ENCODE measurements at regions not wholly inside any gene's neighbourhood (a gene's known extent, or its start where the extent isn't known, plus 50 kb on each side); places are given as distances from the start of the nearest gene placed in this dataset.

DNA sequence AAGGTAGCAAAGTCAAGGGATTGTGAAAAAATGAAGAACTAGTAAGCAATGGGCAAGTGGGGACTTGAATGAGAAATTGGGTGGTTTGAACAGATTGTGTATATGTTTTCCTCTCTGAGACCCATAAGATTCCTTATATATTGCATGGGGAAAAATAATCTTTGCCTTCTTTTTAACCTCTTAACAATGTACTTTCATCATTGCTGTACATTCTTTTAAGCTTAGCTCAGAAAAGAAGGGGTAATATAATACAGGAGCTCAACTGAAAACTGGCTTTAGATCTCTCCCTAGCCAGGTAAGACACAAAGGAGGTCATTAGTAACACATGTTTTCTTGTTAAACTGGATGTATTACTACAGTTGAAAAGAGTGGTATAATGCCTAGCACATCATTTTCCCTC, 287.2 kb downstream of the RNF144B start:
- DNase-seq = no peak

DNA sequence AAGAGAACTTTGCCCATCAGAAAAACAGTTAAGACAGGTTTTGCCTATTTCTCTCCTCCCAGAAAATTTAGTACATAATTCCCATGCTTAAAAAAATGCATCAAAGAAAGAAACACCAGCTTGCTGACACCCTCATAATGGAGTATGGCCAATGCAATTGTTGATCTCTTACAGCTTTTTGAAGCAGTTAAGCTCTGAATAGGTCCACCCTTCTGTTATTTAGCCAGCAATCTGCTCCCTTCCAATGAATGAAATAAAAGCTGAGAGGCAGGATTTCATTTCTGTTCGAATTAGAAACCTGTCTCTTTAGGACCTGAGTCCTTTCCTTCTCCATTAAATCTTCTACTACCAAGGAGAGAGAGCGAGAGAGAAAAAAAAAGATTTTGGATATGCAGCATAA, 288.7 kb downstream of the RNF144B start:
- DNase-seq = no peak

DNA sequence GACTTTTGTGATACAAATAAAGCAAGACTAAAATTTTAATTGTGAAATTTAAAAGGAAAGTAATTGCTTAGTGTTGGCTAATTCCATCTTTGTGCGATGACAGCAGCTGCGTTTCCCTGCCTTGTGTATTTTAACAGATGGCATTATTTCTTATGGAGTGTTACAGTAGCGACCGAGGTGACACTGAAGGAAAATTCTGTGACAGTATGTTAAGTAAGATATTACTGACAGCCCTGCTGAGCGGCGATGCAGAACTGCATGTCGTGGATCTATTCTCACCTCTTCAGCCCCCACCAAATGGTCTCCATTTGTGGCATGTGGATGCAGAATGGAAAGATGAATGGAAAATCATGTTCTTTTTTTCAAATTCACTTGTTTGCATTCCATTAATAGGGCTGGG, 289.4 kb downstream of the RNF144B start:
- no peak for DNase-seq

DNA sequence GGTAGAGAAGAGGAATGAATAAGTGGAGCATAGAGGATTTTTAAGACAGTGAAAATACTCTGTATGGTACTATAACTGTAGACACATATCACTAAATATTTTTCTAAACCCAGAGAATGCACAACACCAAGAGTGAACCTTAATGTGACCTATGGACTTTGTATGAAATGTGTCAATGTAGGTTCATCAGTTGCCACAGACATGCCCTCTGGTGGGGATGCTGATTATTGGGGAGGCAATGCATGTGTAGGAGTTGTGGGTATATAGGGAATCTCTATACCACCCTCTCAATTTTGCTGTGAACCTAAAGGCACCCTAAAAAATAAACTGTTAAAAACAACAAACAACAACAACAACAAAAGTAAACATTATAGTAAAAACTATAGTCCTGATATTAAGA, 293.7 kb downstream of the RNF144B start:
- DNase-seq = no peak

DNA sequence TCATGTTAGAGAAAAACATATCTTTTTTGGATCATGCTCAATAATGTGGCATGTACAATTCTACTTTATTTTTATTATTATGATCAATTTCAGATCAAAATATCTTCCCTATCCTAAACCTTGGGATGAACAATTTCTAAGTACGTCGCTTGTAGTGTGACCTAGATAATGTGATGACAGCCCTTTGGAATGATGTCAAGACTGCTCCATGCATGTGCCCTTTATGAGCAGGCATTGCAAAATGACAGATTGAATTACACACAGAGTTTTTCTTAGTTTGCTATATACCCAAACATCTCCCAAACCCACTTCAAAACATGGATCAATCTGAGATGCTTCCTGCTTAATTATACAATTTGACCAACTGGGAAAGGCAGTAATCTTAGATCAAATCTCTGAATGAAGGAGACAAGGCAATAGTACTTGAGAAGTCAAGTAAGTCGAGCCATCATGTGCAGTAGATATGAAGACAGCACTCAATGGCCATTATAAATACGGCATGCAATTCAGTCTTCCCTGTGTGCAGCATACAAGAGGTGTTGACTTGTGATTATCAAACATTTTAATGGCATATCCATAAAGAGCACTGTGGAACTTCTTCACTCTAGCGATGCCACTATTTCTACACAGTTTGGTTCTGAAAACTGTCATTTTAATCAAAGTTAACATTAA, 294.8 kb downstream of the RNF144B start:
- DNase-seq = no peak

DNA sequence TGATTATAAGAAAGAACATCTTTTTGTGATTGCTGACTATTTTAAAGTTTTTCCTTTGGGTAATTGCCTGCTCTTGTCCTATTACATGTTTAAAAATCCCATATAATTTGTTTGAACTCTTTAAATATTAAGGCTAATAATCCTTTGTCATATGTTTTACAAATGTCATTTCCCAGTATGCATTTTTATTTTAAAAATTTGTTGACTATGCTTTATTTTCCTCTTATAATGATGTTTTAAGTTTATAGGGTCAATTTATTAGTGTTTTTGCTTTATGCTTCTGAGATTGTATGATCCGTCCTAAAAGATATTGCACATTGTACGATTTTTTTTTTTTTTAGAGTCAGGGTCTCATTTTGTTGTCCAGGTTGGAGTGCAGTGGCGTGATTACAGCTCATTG, 297.2 kb downstream of the RNF144B start:
- no peak for DNase-seq

DNA sequence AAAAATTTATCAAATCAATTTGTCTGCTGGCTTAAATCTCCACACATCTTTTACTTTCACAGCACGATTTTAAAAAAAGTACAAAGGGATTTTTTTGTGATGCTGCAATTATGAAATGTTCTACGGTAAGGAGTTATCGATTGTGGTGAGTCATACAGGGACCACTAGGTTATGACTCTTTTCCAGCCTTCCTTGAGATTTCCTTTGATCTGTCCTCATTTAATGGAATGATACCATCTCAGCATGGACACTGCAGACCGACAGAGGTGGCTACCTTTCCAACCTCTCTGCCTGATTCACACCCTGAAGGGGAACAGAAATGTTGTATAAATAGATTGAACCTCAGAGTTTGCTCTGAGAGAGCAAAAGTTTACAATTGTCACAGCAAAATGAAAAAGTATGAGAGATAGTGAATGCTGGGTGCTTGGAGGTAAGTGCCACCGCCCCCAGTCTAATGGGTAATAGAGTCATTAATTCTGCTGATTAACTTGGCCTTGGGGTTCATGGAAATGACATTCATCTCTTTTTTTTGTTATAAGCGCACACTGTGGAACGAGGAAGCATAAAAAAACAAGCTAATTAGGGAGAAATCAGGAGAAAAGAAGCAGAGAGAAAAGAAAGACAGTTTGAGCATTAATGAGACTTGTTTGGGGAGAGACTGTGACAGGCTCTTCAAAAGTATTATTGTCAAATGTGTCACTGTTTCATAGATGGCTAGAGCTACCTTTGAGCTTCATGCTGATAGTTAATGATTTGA, 306.0 kb downstream of the RNF144B start:
- no peak for DNase-seq

DNA sequence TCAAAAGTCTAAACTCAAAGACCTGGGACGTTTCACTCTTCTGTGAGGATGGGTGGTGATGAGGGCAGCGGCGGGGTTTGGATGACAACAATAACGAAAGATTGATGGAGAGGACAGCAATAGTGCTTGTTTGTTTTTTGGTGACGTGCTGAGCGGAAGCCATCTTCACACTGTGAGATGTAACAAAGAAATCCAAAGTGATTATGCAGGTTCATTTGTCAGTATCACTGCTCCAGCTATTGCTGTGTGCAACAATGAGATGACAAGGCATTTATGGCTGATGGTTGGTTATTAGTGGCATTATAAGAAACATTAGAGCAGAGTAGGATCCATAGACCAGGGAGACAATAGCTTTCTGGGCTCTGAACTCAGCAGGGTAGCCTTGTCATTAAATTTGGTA, 306.7 kb downstream of the RNF144B start:
- no peak for DNase-seq

DNA sequence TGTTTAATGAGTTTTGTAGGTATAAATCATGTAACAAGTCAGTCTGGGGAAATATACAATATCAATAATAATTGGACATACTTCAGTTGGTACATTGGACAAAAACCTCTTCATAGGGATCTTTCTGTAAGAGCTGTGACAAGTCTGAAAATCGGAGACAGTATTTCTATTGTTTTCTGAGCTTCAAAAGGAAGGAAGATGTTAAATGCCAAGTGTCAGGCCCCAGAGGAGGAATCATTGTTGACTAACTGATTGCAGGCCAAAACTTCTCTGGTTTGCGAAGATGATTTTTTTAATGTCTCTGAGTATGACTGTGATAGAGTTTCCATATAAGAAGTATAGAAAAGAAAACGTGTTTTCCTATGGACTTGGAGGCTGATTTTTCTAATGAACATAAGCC, 316.4 kb downstream of the RNF144B start:
- no peak for DNase-seq

DNA sequence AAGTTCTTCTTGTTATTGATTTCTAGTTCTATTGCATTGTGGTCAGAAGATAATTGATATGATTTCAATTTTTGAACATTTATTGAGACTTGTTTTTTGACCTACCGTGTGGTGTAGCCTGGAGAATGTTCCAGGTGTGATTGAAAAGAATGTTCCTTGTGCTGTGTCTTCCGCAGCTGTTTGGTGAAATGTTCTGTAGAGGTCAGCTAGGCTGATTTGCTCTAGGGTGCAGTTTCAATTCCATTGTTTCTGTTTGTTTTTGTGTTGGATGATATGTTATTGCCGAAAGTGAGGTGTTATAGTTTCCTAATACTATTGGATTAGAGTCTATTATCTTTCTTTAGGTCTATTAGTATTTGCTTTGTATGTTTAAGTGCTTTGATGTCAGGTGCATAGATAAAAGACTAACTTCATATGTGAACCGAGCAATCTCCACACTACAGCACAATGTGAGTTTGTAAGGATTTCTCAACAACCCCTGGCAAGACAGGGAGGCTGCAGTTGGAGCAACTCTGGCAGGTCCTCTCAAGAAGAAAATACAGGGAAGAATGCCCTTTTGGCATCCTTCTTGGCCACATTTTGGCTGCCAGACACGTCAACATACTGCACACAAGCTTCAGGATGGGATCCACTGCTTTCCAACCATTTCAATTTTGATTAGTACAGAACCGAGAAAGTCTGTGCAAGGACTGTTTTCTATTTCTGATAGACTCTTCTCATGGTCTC, 320.7 kb downstream of the RNF144B start:
- no peak for DNase-seq

DNA sequence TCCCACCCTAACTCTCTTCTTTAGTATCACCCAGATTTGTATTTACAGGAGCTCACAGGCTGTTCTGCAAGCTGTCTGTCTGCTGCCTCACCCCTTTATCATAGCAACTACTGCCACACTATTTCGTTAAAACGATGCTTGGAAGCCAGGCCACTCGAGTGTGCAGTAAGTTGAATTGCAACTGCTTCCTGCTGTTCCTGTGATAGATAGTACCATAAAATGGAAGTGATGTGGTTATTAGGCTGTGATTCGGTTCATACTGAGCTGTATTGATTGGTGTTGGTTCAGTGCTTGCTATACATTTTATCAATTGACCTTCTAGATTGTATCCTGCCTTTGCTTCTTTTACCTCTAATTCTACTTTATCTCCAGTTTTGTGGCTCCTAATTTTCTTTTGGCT, 325.4 kb downstream of the RNF144B start:
- DNase-seq = no peak

DNA sequence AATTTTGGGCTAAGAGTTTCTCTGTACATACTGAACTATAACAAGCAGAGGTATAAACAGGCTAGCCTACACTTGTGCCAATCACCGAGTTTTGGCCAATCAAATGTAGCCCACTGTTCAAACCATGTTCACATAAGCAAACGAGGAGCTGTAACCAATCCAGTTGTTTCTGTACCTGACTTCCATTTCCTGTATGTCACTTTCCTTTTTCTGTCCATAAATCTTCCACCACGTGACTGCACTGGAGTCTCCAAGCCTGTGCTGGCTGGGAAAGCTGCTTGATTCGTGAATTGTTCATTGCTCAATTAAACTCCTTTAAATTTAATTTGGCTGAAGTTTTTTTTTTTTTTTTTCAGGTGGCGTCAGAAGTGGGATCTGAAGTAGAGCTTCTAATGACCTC, 332.9 kb downstream of the RNF144B start:
- no peak for DNase-seq

DNA sequence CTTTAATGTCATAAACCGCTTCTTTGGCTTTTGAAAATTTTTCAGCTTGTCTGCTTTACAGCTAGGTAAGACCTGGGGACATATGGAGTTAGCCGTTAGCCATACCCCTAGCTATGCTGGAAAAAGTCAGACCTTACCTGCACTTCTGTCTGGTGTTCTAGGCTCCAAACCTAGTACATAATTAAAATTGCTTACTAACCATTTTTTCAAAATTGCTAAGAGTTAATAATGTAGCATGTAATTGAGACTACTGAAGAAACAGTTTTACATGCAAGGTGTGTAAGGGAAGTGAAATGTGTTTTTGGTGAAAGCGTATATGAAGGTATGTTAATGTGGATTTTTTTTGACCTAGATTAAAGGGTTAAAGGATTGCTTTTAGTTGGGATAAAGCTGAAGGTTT, 336.9 kb downstream of the RNF144B start:
- DNase-seq = no peak

DNA sequence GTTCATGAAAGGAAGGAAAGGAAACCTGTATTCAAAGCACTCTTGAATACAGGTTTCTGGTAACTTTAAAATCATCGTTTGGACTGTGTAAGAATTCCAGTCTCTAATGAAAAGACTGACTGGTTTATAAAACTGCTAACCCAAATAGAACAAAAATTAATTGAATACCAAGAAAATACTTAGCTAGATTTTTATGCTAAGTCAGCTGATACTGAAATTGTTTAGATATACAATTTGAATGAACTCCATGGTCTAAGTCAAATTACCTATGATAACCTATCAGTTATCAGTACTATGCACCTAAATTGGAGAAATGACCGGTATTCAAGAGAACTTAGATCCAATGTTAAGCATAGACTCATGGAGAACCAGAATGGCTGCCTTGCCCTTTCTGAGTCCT, 338.3 kb downstream of the RNF144B start:
- no peak for DNase-seq

DNA sequence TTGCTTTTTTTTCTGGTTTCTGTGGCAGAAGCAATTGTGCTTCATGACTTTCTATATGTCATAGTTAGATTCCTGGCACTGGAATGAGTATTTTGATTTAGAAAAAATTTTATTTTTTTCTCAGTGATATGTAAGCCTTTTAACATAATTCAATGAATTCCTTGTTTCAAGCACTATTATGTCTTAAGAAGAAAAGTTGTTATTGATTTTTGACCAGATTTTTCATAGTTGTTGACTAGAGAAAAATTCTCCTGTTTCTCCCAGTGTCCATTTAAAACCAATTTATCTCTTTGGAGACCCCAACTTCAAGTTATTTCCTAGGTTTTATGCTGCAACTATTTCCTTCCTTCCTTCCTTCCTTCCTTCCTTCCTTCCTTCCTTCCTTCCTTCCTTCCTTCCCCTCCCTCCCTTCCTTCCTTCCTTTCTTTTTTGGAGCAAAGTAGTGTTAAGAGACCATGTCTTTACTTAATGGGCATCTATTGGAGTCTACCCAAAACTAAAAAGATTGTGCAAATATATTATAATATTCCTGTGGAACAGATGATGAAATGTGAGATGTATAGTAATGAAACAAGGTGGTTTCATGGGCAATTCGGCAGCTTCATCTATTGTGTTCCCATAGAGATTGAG, 346.9 kb downstream of the RNF144B start:
- DNase-seq = no peak

DNA sequence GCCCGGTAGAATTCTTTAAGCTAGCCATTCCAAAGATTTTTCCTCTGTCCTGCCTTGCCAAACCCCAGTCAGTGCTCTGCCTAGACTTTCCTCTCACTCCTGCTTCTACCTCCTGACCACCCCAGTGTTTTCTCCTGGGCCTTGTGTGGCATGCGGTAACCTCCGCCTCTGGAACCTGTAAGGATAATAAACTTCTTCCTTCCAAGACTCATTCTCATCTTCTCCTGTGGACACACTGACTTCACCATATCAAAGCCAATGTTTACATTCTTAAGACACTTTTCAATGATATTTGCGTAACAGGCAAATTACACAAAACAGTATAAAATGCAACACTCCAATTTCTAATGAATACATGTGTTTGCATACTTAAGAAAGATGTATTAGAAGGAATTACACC, 354.6 kb downstream of the RNF144B start:
- DNase-seq = no peak

DNA sequence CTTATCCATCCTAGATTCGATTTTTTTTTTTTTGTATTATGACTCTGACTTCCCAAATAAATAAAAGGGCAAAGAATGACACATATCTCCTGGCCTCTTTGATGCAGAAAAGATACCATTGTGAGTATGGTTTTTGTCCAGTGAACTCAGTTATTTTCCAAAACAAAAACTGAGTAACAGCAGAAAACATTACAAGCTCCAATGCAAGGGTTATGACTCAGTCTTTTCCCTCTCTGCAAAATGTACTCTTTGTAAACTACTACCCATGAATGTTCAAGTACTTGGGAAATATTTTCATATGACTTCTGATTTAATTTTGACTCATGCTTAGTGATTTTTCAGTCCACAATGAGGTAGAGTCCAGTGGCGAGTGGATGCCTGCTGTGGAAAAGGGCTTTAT, 355.3 kb downstream of the RNF144B start:
- DNase-seq = no peak

DNA sequence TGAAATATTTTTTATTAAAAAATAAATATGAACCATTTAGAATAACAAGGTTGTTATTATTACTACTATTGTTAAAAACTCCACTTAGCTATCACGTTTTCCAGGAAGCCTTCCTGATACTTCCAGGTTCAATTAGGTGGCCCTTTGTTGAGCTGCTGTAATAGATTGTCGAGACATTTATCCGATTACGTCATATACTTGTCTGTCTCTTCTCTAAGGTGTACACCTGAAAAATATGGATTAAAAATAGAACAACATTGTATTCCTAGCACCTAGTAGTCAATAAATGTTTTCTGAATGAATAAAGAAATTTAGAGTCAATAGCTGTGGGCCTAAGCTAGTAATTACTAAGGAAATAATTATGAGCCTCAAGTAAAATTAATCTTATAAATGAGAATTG, 359.6 kb downstream of the RNF144B start:
- DNase-seq = no peak

DNA sequence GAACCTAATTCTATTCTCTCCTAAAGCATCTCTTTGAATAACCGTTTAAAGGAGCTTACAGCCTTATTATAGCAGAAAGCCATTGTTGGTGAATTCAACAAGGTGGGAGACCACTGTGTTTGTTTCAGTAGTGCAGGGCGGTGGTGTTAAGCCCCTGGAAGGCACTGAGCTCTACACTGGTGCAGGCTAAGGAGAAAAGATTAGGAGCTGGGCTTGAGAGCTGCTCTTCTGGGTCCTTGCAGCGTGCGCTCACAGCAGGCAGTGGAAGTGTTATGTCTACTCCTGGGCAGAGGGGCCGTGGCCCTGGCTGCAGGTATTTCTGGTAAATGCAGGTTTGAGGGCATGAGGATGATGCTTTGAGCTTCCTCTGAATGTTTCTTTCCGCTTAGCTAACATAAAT, 361.2 kb downstream of the RNF144B start:
- no peak for DNase-seq

DNA sequence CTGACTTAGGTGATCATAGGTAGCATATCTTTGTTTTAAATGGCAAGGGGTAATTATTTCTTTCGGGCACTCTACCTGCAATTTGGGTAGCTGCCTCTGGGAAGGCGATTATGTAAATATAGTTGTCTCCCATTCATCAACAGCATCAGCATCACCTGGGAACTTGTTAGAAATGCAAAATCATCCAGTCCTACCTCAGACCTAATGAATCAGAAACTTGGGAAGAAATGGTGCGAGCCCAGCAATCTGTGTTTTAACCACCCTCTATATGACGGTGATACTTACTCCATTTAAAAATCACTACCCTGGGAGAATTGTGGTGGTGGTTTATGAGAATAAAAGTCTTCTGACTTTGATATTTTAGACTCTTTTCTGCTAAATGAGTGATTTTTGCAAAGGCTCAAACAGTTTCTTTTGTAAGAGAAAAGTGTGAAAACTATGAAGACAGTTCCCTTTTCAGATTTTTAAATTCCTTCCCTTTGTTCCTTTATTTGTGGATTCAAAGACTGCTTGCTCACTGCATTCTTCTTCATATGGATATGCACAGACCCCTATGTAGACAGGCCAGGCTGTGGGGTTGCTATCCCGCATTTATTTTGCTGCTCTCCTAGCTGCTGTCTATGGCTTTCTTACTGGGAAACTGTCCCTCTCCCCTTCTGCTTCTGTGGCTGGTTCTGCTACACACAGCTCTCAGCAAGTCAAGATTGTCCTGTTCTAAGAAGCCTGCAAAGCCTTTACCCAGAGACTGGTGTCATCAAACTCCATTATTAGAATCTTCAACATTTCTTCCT, 365.3 kb downstream of the RNF144B start:
- no peak for DNase-seq

DNA sequence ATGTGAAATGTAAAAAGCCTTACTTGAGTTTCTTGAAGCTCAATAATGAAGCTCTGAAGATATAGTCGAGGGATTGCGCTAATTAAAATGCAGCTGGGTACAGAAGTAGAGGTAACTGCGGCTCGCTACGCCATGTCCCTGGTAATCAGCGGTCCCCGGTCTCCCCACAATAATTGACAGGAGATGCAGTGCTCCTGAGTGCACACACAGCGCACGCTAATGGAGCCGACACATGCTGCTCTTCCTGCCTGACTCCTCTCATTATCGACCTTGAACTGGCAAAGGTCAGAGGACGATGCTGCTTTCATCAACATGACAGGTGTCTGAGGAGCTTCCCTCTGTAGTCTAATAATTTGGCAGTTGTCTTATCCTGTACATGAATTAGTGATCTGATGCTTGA, 365.9 kb downstream of the RNF144B start:
- no peak for DNase-seq

DNA sequence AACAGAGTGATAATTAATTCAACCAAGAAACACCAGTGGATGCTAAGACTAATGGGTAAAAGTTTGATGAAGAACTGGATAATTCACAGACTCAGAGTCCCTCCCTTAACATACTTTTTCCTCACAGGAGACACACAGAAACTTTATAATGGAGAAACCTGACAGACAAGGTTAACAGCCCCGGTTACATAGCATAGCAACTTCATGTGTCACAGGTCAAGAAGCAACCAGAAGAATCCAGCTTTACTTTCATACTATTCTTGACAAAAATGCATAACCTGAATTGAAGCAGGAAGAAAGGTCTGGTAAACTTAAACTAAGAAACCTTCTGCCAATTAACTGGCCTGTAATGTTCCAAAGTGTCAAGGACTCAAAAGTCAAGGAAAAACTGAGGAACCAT, 375.9 kb downstream of the RNF144B start:
- no peak for DNase-seq

DNA sequence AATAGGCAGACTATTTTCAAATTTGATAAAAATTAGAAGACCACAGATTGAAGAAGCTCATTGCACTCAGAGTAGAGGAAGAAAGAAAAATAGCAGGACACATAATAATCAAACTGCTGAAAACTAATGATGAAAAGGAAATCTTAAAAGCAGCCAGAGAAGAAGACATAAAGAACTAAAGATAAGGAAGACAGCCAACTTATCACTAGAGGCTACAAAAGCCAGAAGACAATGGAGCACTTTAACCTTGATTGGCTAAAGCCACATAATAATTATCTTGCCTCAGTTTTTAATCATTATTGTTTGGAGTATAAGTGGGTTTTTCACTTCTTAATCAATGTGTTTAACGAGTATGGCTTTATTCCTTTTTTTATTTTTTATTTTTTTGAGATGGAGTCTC, 397.6 kb downstream of the RNF144B start:
- DNase-seq = no peak

All from activated T-cell treated with anti-CD3 and anti-CD28 coated beads, Interleukin-2, amount 50 U/mL, for 48 hours (primary cell).